ENCODE measurements at regions not wholly inside any gene's neighbourhood (a gene's known extent, or its start where the extent isn't known, plus 50 kb on each side); places are given as distances from the start of the nearest gene placed in this dataset.

DNA sequence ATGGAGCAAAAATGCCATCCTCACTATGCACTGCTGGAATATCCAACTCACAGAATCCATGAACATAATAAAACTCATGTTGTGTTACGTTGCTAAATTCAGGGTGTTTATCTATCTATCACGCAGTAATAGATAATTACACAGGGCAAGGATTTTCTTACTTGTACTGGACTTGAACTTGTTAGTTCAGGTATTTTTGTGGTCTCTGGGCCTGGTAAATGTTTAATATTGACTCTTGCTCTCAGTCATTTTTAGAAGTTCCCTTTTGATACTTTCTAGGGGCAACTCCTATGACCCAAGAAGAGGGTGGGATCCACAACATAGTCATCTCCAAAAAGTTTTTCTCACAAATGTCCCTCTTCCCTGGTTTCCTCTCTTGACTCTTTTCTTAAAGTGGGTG, 522.4 kb upstream of the IGFBP7 start:
- no peak for DNase-seq (ENCODE audit: low read depth in 2 of 2, low spot score in 1 of 2)

DNA sequence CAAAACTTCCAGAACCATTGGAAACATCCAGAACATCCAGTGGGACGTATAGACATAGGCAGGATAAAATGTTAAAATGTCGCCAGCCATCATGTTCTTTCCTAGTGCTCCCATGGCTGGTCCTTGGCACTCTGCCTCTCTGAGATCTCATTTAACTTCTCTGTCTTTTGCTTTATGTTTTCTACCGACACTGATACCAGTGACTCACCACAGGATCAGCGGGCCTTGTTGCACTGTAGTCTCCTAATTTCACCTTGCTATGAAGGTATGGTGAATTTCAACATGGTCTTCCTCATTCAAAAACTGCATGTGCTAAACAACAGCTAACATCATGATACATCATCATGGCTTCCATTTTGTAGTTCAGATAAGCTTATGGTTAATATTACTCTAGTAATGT, 521.0 kb upstream of the IGFBP7 start:
- no peak for DNase-seq (ENCODE audit: low read depth in 2 of 2, low spot score in 1 of 2)

GRCh38 chr4:57628004-57628403, 517.8 kb upstream of the IGFBP7 start:
- DNase-seq (ENCODE audit: low read depth in 2 of 2, low spot score in 1 of 2): no peak

- DNase-seq (ENCODE audit: low read depth in 2 of 2, low spot score in 1 of 2): no peak
Measured at GRCh38 chr4:57614257-57614932, 504.2 kb upstream of the IGFBP7 start.

- DNase-seq (ENCODE audit: low read depth in 2 of 2, low spot score in 1 of 2): no peak
Measured at GRCh38 chr4:57612279-57612678, 502.1 kb upstream of the IGFBP7 start.

DNA sequence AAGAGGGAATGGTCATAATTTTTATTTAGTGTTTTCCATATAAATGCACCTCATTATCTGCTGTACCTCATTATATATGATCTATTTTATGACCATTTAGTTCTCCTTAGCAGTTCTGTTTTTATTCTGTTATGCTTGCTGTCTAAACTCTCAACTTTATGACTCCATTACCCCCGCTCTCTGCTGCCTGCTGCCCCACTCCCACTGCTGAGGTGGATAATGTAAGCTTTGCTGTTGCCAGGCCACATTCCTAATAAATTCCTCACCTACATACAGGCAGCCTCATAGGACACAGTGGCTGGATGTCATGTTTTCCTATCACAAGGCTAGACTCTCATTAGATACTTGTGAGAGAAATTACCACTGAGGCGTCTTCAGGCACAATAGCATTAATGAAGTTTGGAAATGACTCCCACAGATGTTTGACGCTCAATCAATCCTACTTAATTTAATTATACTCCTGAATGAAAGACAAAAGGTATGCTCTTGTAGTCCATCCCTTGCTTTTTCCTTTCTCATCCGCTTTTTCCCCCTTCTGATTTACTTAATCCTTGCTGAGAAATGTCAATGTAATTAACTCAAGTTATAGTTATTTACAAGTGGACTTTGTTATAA, 497.5 kb upstream of the IGFBP7 start:
- DNase-seq (ENCODE audit: low read depth in 2 of 2, low spot score in 1 of 2): no peak

- no peak for DNase-seq (ENCODE audit: low read depth in 2 of 2, low spot score in 1 of 2)
Measured at GRCh38 chr4:57605376-57605775, 495.2 kb upstream of the IGFBP7 start.

GRCh38 chr4:57602141-57602540, 492.0 kb upstream of the IGFBP7 start:
- DNase-seq (ENCODE audit: low read depth in 2 of 2, low spot score in 1 of 2): no peak

DNA sequence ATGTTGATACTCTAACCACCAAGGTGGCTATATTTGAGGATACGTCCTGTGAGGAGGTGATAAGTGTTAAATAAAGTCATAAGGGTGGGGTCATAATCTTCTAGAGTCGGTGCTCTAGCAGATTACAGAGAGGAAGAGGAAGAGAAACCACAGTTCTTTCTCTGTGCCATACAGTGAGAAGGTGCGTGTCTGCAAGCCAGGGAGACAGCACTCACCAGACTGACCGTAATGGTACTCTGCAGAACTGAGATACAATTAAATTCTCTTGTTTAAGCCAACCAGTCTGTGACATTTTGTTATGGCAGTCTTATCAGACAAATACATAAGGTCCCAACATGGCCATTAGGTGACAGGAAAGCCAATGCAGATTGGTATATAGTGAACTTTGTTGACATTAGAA, 480.9 kb upstream of the IGFBP7 start:
- DNase-seq (ENCODE audit: low read depth in 2 of 2, low spot score in 1 of 2): no peak

- no peak for DNase-seq (ENCODE audit: low read depth in 2 of 2, low spot score in 1 of 2)
Measured at GRCh38 chr4:57588557-57588956, 478.4 kb upstream of the IGFBP7 start.

DNA sequence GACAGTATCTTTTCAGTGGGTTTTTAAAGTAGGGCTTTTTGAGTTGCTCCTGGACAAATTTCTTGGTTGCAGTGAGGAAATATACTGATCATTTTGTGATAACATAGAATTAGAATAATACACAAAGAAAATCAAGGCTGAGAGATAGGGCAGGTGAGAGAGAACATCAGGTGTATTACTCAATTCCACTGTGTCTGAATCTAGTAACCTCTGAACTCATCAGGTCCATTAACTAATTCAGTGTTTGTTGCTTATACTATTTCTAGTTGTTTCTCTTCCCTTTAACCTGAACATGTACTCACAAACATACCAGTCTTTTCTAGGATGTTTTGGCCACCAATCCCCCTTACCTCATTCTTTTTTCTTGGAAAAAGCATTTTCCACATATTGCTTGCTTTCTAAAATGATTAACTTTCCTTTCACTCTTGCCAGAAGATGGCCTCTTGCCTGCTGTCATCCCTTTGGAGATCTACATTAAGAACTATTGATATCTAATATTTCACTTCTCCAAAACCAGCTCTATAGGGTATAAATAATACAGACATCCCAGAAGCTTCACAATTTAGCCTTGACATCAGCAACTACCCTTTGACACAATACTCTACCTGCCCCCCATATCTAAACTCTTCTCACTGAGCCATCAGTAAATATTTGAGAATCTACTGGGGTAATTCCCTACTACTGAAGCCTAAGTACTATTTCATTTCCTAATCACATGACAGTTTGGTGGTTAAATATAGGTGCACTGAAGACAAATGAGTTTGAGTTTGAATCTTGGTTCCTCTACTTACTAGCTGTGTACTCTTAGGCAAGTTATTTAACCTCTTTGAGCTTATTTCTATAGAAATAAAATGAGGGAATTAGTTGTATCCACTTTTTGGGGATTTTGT, 470.8 kb upstream of the IGFBP7 start:
- no peak for DNase-seq (ENCODE audit: low read depth in 2 of 2, low spot score in 1 of 2)

DNA sequence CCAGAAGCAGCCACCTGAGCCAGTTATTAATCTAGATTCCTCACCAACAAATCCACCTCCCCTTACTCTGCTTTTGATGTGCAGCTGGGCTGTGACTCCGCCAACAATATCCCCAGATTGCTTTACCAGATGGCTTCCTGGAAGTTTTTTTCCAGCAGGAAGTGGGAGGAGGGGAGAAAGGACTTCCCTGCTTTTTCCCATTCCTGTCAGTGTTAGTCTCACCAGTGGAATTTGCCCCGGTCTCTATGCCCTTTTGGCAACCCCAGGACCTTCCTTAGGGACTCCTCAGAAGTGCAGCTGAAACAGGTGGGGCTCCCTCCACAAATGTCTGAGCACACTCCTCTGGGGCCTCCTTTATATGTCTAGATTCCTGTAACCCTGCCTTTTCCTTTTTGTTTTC, 465.2 kb upstream of the IGFBP7 start:
- DNase-seq (ENCODE audit: low read depth in 2 of 2, low spot score in 1 of 2): no peak

DNA sequence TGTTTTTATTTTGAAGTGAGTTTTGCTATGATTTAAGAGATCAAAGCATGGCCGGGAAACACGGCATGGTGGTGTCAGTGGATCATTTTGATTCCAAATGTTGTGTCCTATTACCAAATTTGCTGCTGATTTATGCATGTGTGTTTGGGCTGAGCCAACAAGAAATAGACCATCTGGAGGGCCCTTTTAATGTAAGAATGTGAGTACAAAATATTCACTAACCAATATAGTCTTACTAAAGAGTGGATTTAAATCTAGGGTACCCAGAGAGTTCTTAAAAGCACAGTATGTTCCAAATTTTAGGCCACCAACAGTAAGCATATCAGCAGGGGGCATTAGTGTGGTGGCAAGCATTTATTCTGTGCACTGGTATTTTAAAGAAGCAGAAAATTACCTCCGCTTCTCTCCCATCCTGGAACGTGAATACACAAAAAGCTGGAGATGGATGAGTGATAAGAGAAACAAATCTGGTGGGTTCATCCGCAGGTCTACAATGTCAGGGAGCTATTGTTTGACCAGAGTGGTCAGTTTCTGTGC, 444.4 kb upstream of the IGFBP7 start:
- no peak for DNase-seq (ENCODE audit: low read depth in 2 of 2, low spot score in 1 of 2)

- no peak for DNase-seq (ENCODE audit: low read depth in 2 of 2, low spot score in 1 of 2)
Measured at GRCh38 chr4:57553728-57554127, 443.5 kb upstream of the IGFBP7 start.

DNA sequence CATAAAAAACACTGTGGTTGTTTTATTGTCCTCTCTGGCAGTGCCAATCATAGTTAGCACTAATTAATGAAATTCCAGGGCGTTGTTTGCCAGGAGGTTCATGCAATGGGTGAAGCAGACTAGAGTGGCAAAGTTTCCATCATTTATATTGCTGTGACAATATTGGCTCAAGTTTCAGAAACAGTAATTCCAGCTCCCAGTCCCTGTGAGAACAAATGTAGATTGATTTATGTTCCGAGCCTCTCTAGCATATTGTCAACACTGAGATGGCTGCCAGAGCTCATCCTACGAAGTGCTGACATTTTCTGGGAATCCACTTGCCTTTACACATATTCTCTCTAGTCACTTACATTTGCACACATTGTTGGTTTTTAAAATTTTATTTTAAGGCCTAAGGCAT, 440.0 kb upstream of the IGFBP7 start:
- DNase-seq (ENCODE audit: low read depth in 2 of 2, low spot score in 1 of 2): no peak

DNA sequence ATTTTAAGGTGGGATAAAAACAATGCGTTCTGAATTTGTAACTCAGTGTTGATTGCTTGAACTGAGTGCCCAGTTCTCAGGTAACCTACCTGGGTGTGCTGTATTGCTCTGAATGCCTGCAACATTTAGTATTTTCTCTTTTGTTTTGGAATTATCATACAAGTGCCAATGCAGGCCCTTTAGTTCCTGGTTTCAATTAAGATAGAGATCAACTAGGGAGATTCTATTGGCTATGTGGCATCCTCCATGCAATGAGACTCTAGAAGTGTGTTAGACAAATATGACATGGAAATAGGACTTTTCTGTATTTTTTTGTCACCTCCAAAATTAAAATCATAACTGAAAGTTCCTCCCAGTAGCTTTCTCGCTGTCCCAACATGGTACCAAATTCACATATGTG, 438.7 kb upstream of the IGFBP7 start:
- DNase-seq (ENCODE audit: low read depth in 2 of 2, low spot score in 1 of 2): no peak

GRCh38 chr4:57544811-57545654, 434.8 kb upstream of the IGFBP7 start:
- DNase-seq (ENCODE audit: low read depth in 2 of 2, low spot score in 1 of 2): no peak

- no peak for DNase-seq (ENCODE audit: low read depth in 2 of 2, low spot score in 1 of 2)
Measured at GRCh38 chr4:57504797-57505530, 394.8 kb upstream of the IGFBP7 start.

- no peak for DNase-seq (ENCODE audit: low read depth in 2 of 2, low spot score in 1 of 2)
Measured at GRCh38 chr4:57504139-57504538, 394.0 kb upstream of the IGFBP7 start.

- no peak for DNase-seq (ENCODE audit: low read depth in 2 of 2, low spot score in 1 of 2)
Measured at GRCh38 chr4:57501720-57502119, 391.5 kb upstream of the IGFBP7 start.
